ENCODE measurements at regions not wholly inside any gene's neighbourhood (a gene's known extent, or its start where the extent isn't known, plus 50 kb on each side); places are given as distances from the start of the nearest gene placed in this dataset.

DNA sequence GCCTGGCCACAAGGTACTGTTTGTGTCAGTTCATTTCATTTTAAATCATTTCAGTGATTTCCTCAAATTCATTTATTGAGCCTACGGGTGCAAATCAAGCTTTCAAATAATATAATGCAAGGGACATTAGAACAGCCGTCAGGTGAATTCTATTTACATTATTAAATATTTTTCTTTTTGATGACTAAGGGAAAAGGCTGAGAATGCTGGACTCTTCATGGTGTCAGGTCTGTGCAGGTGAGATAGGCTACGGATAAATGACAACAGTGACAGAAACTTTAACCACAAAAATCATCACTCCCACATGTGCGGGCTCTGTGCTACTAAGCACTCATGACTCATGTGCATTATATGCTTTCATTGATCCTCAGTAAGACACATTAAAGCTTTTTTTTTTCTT lies 149.2 kb upstream of the ZNF716 start:
- 8% methylated on average over 4 of the region's 4 CpGs for WGBS (ENCODE audit: low lambda C conversion rate)
- no peak for DNase-seq
- CTCF ChIA-PET: no interaction called here
- POLR2A ChIA-PET: no interaction called here
- Histone ChIP-seq H3K9me3 (no peaks in the 10 kb centered on the region), H3K9ac (no peak overlapping the region), H3K4me1 (ENCODE audit: control insufficient read depth in 1 of 2, insufficient read depth in 2 of 2, low read depth in 1 of 2, low read length in 1 of 2) (no peaks in the 10 kb centered on the region), H3K79me2 (ENCODE audit: insufficient read depth) (no peaks in the 10 kb centered on the region), H3F3A (replicated peaks; ENCODE audit: insufficient read depth) (no peaks in the 10 kb centered on the region), H3K4me3 (ENCODE audit: low read depth in 2 of 2, low read length in 1 of 2) (no peak overlapping the region), H4K20me1 (ENCODE audit: insufficient read depth) (no peaks in the 10 kb centered on the region), H3K27me3 (ENCODE audit: insufficient read depth) (no peaks in the 10 kb centered on the region), H3K27ac (ENCODE audit: low read depth in 2 of 2, low read length in 1 of 2) (no peak overlapping the region), H3K9me2 (no peaks in the 10 kb centered on the region), H3K4me2 (no peak overlapping the region), H2AFZ (ENCODE audit: low read depth) (no peak overlapping the region), H3K36me3 (replicated peaks in 1 of 2; ENCODE audit: control insufficient read depth in 1 of 2, insufficient read depth in 2 of 2, low read length in 1 of 2) (no peaks in the 10 kb centered on the region)
- TF ChIP-seq ELF1 (IDR thresholded peaks at IDR 0.05) (no peak), POLR2AphosphoS5 (IDR thresholded peaks at IDR 0.05; ENCODE audit: low read depth, low read length) (no peak), EZH2phosphoT487 (IDR thresholded peaks at IDR 0.05; ENCODE audit: borderline replicate concordance, low read depth) (no peak)

DNA sequence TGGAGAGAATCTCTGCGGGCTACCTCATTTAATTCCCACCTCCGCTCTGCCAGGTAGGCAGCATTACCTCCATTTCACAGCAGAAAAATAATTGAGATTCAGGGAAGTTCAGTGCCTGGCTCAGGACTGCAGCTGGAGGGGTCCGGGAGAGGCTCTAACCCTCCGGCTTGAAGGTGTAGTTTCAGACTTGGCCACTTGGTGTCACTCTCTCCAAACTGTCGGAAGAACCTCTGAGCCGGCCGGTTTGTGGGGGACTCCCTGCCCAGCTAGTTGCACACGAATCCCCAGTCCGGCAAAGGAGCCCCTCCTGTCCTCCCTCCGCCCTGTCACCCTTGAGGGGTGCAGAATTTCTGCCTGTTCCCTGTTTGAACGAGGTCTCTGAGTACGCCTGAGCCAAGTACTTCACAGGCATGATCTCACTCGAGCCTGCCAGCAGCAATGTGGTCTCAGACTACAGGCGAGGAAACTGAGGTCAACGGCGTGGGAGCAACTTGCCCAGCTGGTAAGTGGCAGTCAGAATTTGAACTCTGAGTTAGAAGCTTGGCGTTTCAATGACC lies 144.7 kb upstream of the ZNF716 start:
- Histone ChIP-seq H3K79me2 (ENCODE audit: insufficient read depth) (no peaks in the 10 kb centered on the region), H3K27me3 (ENCODE audit: insufficient read depth) (no peaks in the 10 kb centered on the region), H2AFZ (ENCODE audit: low read depth) (no peak overlapping the region), H3F3A (replicated peaks; ENCODE audit: insufficient read depth) (no peaks in the 10 kb centered on the region), H3K4me1 (ENCODE audit: control insufficient read depth in 1 of 2, insufficient read depth in 2 of 2, low read depth in 1 of 2, low read length in 1 of 2) (no peaks in the 10 kb centered on the region), H3K4me3 (ENCODE audit: low read depth in 2 of 2, low read length in 1 of 2) (no peak overlapping the region), H3K9me3 (no peaks in the 10 kb centered on the region), H3K9ac (no peak overlapping the region), H3K9me2 (no peaks in the 10 kb centered on the region), H3K36me3 (replicated peaks in 1 of 2; ENCODE audit: control insufficient read depth in 1 of 2, insufficient read depth in 2 of 2, low read length in 1 of 2) (no peaks in the 10 kb centered on the region), H3K27ac (ENCODE audit: low read depth in 2 of 2, low read length in 1 of 2) (no peak overlapping the region), H3K4me2 (no peak overlapping the region), H4K20me1 (ENCODE audit: insufficient read depth) (no peaks in the 10 kb centered on the region)
- 2% methylated on average over 17 of the region's 17 CpGs for WGBS (ENCODE audit: low lambda C conversion rate)
- ChIA-PET POLR2A (no interaction called here), CTCF (interaction anchor here (0.6 kb wide), 2 partner anchors 10 to 12 kb away, joined by 3 read pairs; no protein-coding TSS in a partner anchor)
- DNase-seq: peak; percentile 22
- TF ChIP-seq RAD21 (IDR thresholded peaks at IDR 0.05; ENCODE audit: low read length): peak; percentile 31
- TF ChIP-seq, protein P1, sequence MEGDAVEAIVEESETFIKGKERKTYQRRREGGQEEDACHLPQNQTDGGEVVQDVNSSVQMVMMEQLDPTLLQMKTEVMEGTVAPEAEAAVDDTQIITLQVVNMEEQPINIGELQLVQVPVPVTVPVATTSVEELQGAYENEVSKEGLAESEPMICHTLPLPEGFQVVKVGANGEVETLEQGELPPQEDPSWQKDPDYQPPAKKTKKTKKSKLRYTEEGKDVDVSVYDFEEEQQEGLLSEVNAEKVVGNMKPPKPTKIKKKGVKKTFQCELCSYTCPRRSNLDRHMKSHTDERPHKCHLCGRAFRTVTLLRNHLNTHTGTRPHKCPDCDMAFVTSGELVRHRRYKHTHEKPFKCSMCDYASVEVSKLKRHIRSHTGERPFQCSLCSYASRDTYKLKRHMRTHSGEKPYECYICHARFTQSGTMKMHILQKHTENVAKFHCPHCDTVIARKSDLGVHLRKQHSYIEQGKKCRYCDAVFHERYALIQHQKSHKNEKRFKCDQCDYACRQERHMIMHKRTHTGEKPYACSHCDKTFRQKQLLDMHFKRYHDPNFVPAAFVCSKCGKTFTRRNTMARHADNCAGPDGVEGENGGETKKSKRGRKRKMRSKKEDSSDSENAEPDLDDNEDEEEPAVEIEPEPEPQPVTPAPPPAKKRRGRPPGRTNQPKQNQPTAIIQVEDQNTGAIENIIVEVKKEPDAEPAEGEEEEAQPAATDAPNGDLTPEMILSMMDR (IDR thresholded peaks at IDR 0.05): peak; percentile 47
- no peak for TF ChIP-seq TEAD4 (IDR thresholded peaks at IDR 0.05; ENCODE audit: borderline replicate concordance, insufficient read depth)
- no peak for TF ChIP-seq RCOR1 (IDR thresholded peaks at IDR 0.05; ENCODE audit: low read length)
- TF ChIP-seq TAF1 (IDR thresholded peaks at IDR 0.05; ENCODE audit: borderline replicate concordance, low read depth, low read length): no peak
- TF ChIP-seq, protein P2, sequence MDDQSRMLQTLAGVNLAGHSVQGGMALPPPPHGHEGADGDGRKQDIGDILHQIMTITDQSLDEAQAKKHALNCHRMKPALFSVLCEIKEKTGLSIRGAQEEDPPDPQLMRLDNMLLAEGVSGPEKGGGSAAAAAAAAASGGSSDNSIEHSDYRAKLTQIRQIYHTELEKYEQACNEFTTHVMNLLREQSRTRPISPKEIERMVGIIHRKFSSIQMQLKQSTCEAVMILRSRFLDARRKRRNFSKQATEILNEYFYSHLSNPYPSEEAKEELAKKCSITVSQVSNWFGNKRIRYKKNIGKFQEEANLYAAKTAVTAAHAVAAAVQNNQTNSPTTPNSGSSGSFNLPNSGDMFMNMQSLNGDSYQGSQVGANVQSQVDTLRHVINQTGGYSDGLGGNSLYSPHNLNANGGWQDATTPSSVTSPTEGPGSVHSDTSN (IDR thresholded peaks at IDR 0.05): no peak
- TF ChIP-seq NRF1 (IDR thresholded peaks at IDR 0.05; ENCODE audit: low read depth, low read length): no peak
- no peak for TF ChIP-seq CHD2 (IDR thresholded peaks at IDR 0.05; ENCODE audit: low read length, partially characterized antibody)
- TF ChIP-seq SIN3A (IDR thresholded peaks at IDR 0.05; ENCODE audit: borderline replicate concordance, low read depth, low read length): no peak
